Urinary bladder (tissue), 3 donors: ENCODE measurements at regions not wholly inside any gene's neighbourhood (a gene's known extent, or its start where the extent isn't known, plus 50 kb on each side); places are given as distances from the start of the nearest gene placed in this dataset.
A peak's percentile ranks its signal among the peaks of the same experiment; 100 is the strongest.
"Not testable (repeated sequence)": the region's sequence is repeated elsewhere in the genome, so short reads cannot be mapped to it uniquely, and the experiment has no call there.

Experiments used
- DNase-seq: peaks from one replicate; pipeline ENCODE4 v3.0.0-alpha.2; 2015; ENCODE audit errors: extremely low spot score
- H3K27ac ChIP-seq: one replicate; pipeline ENCODE4 v1.5.1; 2013; ENCODE audit warnings: low read depth, mild to moderate bottlenecking, moderate library complexity
- H3K36me3 ChIP-seq: one replicate; pipeline ENCODE4 v1.6.1; 2013; ENCODE audit warnings: mild to moderate bottlenecking, moderate library complexity; ENCODE audit not compliant: insufficient read depth
- H3K4me1 ChIP-seq: one replicate; pipeline ENCODE4 v1.6.1; 2013; ENCODE audit warnings: mild to moderate bottlenecking, moderate library complexity; ENCODE audit not compliant: insufficient read depth
- H3K4me3 ChIP-seq: one replicate; pipeline ENCODE4 v1.5.1; 2013; ENCODE audit warnings: low read depth, low read length
- WGBS: extraction: QIAGEN DNeasy Blood & Tissue Kit; methylation state at CpG from one replicate; pipeline ENCODE4 v1.1.7; 2013; 5-methylcytosine and 5-hydroxymethylcytosine counted together
- donor health status: healthy with polysubstance abuse.
- donor health status: healthy.

GRCh38 chr21:39009587-39010225 is 173.5 kb downstream of the PSMG1 start:
- Histone ChIP-seq H3K4me3 (no peak overlapping the region), H3K4me1 (no peaks in the 10 kb centered on the region), H3K27ac (no peak overlapping the region), H3K36me3 (no peaks in the 10 kb centered on the region)
- no peak for DNase-seq
- 67% methylated on average over 7 of the region's 7 CpGs for WGBS

- no peak overlapping the region for H3K4me3 ChIP-seq
- 94% methylated on average over 2 of the region's 2 CpGs for WGBS
- no peak for DNase-seq
- no peak overlapping the region for H3K27ac ChIP-seq
- no peaks in the 10 kb centered on the region for H3K4me1 ChIP-seq
- no peaks in the 10 kb centered on the region for H3K36me3 ChIP-seq
Observed at GRCh38 chr21:39007985-39008384, 175.3 kb downstream of the PSMG1 start.

GRCh38 chr21:39007532-39007931 is 175.7 kb downstream of the PSMG1 start:
- H3K4me3 ChIP-seq = no peak overlapping the region
- H3K36me3 ChIP-seq = no peaks in the 10 kb centered on the region
- no peak overlapping the region for H3K27ac ChIP-seq
- no peaks in the 10 kb centered on the region for H3K4me1 ChIP-seq
- DNase-seq = no peak
- WGBS = 73% methylated on average over 8 of the region's 8 CpGs

- peak overlapping the region; percentile 84 for H3K27ac ChIP-seq
- no peaks in the 10 kb centered on the region for H3K36me3 ChIP-seq
- H3K4me1 ChIP-seq = no peaks in the 10 kb centered on the region
- DNase-seq = no peak
- WGBS = 53% methylated on average over 7 of the region's 7 CpGs
- H3K4me3 ChIP-seq = no peak overlapping the region
Observed at GRCh38 chr21:39006571-39007311, 176.5 kb downstream of the PSMG1 start.

GRCh38 chr21:39005502-39005787 is 177.8 kb downstream of the PSMG1 start:
- H3K4me1 ChIP-seq = no peaks in the 10 kb centered on the region
- no peak for DNase-seq
- WGBS = 54% methylated on average over 3 of the region's 3 CpGs

GRCh38 chr21:39004634-39005501 is 178.4 kb downstream of the PSMG1 start:
- no peak for DNase-seq
- Histone ChIP-seq H3K27ac (peak overlapping the region; percentile 75), H3K4me3 (no peak overlapping the region), H3K4me1 (no peaks in the 10 kb centered on the region), H3K36me3 (no peaks in the 10 kb centered on the region)
- WGBS = 14% methylated on average over 19 of the region's 23 CpGs

More at GRCh38 chr21:39005502-39005787, 177.8 kb downstream of the PSMG1 start:
- Histone ChIP-seq H3K36me3 (no peaks in the 10 kb centered on the region), H3K4me3 (no peak overlapping the region), H3K27ac (no peak overlapping the region)

- 34% methylated on average over 9 of the region's 9 CpGs for WGBS
- Histone ChIP-seq H3K4me3 (no peak overlapping the region), H3K36me3 (no peaks in the 10 kb centered on the region), H3K4me1 (no peaks in the 10 kb centered on the region), H3K27ac (no peak overlapping the region)
- DNase-seq = no peak
Observed at GRCh38 chr21:39003982-39004633, 179.1 kb downstream of the PSMG1 start.

GRCh38 chr21:39001341-39001740 is 181.9 kb downstream of the PSMG1 start:
- WGBS = 81% methylated on average over 5 of the region's 5 CpGs
- Histone ChIP-seq H3K36me3 (no peaks in the 10 kb centered on the region), H3K4me1 (no peaks in the 10 kb centered on the region), H3K27ac (no peak overlapping the region), H3K4me3 (no peak overlapping the region)
- DNase-seq = no peak

- WGBS = 79% methylated on average over 3 of the region's 3 CpGs
- H3K4me1 ChIP-seq = no peaks in the 10 kb centered on the region
- no peak for DNase-seq
- H3K36me3 ChIP-seq = no peaks in the 10 kb centered on the region
- H3K27ac ChIP-seq = no peak overlapping the region
- no peak overlapping the region for H3K4me3 ChIP-seq
Observed at GRCh38 chr21:39000496-39000895, 182.8 kb downstream of the PSMG1 start.

- peaks cover under 1% of the 10 kb centered on the region for H3K4me1 ChIP-seq
- H3K27ac ChIP-seq = no peak overlapping the region
- no peaks in the 10 kb centered on the region for H3K36me3 ChIP-seq
- DNase-seq = no peak
- H3K4me3 ChIP-seq = no peak overlapping the region
- 89% methylated on average over 3 of the region's 3 CpGs for WGBS
Observed at GRCh38 chr21:38999161-38999560, 184.1 kb downstream of the PSMG1 start.

GRCh38 chr21:38998281-38998680 is 185.0 kb downstream of the PSMG1 start:
- DNase-seq, H3K27ac ChIP-seq, H3K36me3 ChIP-seq, H3K4me3 ChIP-seq, H3K4me1 ChIP-seq: not testable (repeated sequence)
- WGBS = 87% methylated on average over 7 of the region's 7 CpGs

GRCh38 chr21:38997843-38998175 is 185.4 kb downstream of the PSMG1 start:
- DNase-seq, H3K27ac ChIP-seq, H3K4me1 ChIP-seq, H3K4me3 ChIP-seq, H3K36me3 ChIP-seq: not testable (repeated sequence)
- 72% methylated on average over 3 of the region's 3 CpGs for WGBS

- Histone ChIP-seq H3K36me3 (no peaks in the 10 kb centered on the region), H3K4me3 (no peak overlapping the region), H3K4me1 (peaks cover 4% of the 10 kb centered on the region), H3K27ac (no peak overlapping the region)
- 73% methylated on average over 10 of the region's 10 CpGs for WGBS
- no peak for DNase-seq
Observed at GRCh38 chr21:38997051-38997842, 186.0 kb downstream of the PSMG1 start.
